Keratinocyte (primary cell): ENCODE measurements at regions not wholly inside any gene's neighbourhood (a gene's known extent, or its start where the extent isn't known, plus 50 kb on each side); places are given as distances from the start of the nearest gene placed in this dataset.

Experiments used
- CTCF ChIP-seq, 3 experiments: IDR thresholded peaks in 1 of 3; conservative IDR thresholded peaks in 1 of 3; optimal IDR thresholded peaks in 1 of 3; 2 replicates in 2 of 3; 3 replicates in 1 of 3; pipeline versions ENCODE3 to v1.5.1; 2011; ENCODE audit warnings: low read length in 3 of 3, mild to moderate bottlenecking in 3 of 3, moderate library complexity in 2 of 3, control low read depth in 1 of 3, inconsistent platforms in 1 of 3; ENCODE audit not compliant: insufficient read depth in 2 of 3; ENCODE audit errors: extremely low read depth in 1 of 3
- EZH2 ChIP-seq: IDR thresholded peaks from one replicate; pipeline ENCODE4 v1.6.1; 2012; ENCODE audit warnings: inconsistent platforms, mild to moderate bottlenecking, low read length, moderate library complexity

- TF ChIP-seq EZH2 (no peak), CTCF (optimal IDR thresholded peaks at IDR 0.05 in 1 of 3, IDR thresholded peaks at IDR 0.05 in 1 of 3, conservative IDR thresholded peaks at IDR 0.05 in 1 of 3; ENCODE audit: extremely low read depth in 1 of 3, insufficient read depth in 2 of 3, low read length in 3 of 3) (no peak)
Measured at GRCh38 chr6:82013561-82014530, 233.7 kb downstream of the IBTK start.
